Right lobe of liver (tissue), 6 donors: ENCODE measurements at regions not wholly inside any gene's neighbourhood (a gene's known extent, or its start where the extent isn't known, plus 50 kb on each side); places are given as distances from the start of the nearest gene placed in this dataset.

Experiments used
- ATAC-seq, 4 donors: fragments of 200-7000 bp; cut with Tn5 transposase; one replicate each; pipeline ENCODE4 v1.9.1; 2020; ENCODE audit warnings: mild to moderate bottlenecking in 4 of 4, moderate library complexity in 4 of 4
- DNase-seq, 3 donors: peaks; one replicate each; pipeline ENCODE4 v3.0.0-alpha.2; 2020
- H3K27ac ChIP-seq, 3 donors: fragments of 200-600 bp; one replicate each; pipeline ENCODE4 v1.8.0; 2022
- H3K27me3 ChIP-seq, 2 donors: fragments of 200-600 bp; one replicate each; pipeline ENCODE4 v1.8.0; 2022
- H3K36me3 ChIP-seq, 4 donors: fragments of 200-600 bp; sonication (generic) in 1 of 4; one replicate each; pipeline versions ENCODE4 v1.5.1 to v1.8.0; 2017 to 2022; ENCODE audit warnings: control low read depth in 1 of 4
- H3K4me1 ChIP-seq, 4 donors: fragments of 200-600 bp; sonication (generic) in 1 of 4; one replicate each; pipeline versions ENCODE4 v1.5.1 to v1.8.0; 2017 to 2022; ENCODE audit warnings: control low read depth in 1 of 4
- H3K4me3 ChIP-seq, 3 donors: fragments of 200-600 bp; one replicate each; pipeline ENCODE4 v1.8.0; 2022
- H3K9me3 ChIP-seq, 4 donors: fragments of 200-600 bp; sonication (generic) in 1 of 4; one replicate each; pipeline versions ENCODE4 v1.5.1 to v1.8.0; 2017 to 2022; ENCODE audit warnings: control low read depth in 1 of 4
- CTCF ChIP-seq, 4 donors: fragments of 200-600 bp in 3 of 4; fragments of 450-650 bp in 1 of 4; IDR thresholded peaks; one replicate each; pipeline versions ENCODE4 v1.5.1 to v1.8.0; 2016 to 2022; ENCODE audit warnings: antibody characterized with exemption in 4 of 4, mild to moderate bottlenecking in 2 of 4
- POLR2A ChIP-seq: fragments of 450-650 bp; IDR thresholded peaks from one replicate; pipeline ENCODE4 v1.6.1; 2017; ENCODE audit warnings: antibody characterized with exemption, mild to moderate bottlenecking
- WGBS: methylation state at CpG from one replicate; pipeline ENCODE4 v1.1.6; 2018; ENCODE audit warnings: low coverage, low lambda C conversion rate; ENCODE audit not compliant: insufficient coverage; ENCODE audit errors: missing lambda C conversion rate; 5-methylcytosine and 5-hydroxymethylcytosine counted together
- intact Hi-C, 2 donors: fragments of 100-400 bp; cut with DNase I; formaldehyde crosslinking; loops; one replicate each; pipeline versions ENCODE4 v1.11.2 to v1.14.1; 2022
- donor health status: DM: no; HTN: yes; CAD: no.
- donor health status: DM: no; HTN: no; CAD: no.
- donor health status: DM: no; HTN: no; CAD: no.
- donor health status: DM: no; HTN: yes; CAD: no.
- donor health status: DM: no; HTN: yes; CAD: no.

DNA sequence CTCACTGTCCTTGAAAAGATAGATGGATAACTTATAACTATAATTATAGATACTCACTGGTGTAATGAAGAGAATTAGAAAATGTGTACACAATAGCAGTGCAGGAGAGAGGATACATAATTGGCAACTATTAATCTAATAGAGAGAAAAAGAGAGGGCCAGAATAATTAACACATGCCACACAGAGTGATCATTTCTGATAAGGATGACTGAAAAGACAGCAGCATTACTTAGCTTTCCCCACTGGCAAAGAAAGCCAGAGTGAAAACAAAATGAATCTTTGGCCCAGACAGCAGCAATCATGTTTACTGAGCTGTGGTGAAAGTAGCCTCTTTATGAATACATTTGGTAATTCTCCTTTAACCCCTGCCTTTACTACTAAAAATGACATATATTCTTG, 493.3 kb upstream of the ROBO1 start:
- TF ChIP-seq CTCF (IDR thresholded peaks at IDR 0.05), result no peak
- no peak for TF ChIP-seq POLR2A
- Histone ChIP-seq H3K27ac (no peak overlapping the region), H3K4me1 (no peaks in the 10 kb centered on the region), H3K9me3 (no peaks in the 10 kb centered on the region), H3K4me3 (no peak overlapping the region), H3K27me3 (no peaks in the 10 kb centered on the region), H3K36me3 (no peaks in the 10 kb centered on the region)
- DNase-seq (no peak), ATAC-seq (no peak)
- intact Hi-C loops, result no loop called here

- Histone ChIP-seq H3K4me1 (no peaks in the 10 kb centered on the region), H3K27me3 (no peaks in the 10 kb centered on the region), H3K4me3 (no peak overlapping the region), H3K9me3 (no peaks in the 10 kb centered on the region), H3K27ac (no peak overlapping the region), H3K36me3 (no peaks in the 10 kb centered on the region)
- ATAC-seq, result no peak
- DNase-seq, result no peak
- intact Hi-C loops, result no loop called here
- 44% methylated on average over 4 of the region's 4 CpGs for WGBS
- TF ChIP-seq POLR2A (no peak), CTCF (IDR thresholded peaks at IDR 0.05) (no peak)
Observed at GRCh38 chr3:80259736-80260135, 491.9 kb upstream of the ROBO1 start.

GRCh38 chr3:80252113-80252512, 484.3 kb upstream of the ROBO1 start:
- TF ChIP-seq CTCF (IDR thresholded peaks at IDR 0.05) (no peak), POLR2A (no peak)
- intact Hi-C loops, result no loop called here
- Histone ChIP-seq H3K27me3 (no peaks in the 10 kb centered on the region), H3K9me3 (no peaks in the 10 kb centered on the region), H3K27ac (no peak overlapping the region), H3K4me3 (no peak overlapping the region), H3K4me1 (no peaks in the 10 kb centered on the region), H3K36me3 (no peaks in the 10 kb centered on the region)
- WGBS, result 94% methylated on average over 2 of the region's 2 CpGs
- no peak for DNase-seq
- no peak for ATAC-seq

DNA sequence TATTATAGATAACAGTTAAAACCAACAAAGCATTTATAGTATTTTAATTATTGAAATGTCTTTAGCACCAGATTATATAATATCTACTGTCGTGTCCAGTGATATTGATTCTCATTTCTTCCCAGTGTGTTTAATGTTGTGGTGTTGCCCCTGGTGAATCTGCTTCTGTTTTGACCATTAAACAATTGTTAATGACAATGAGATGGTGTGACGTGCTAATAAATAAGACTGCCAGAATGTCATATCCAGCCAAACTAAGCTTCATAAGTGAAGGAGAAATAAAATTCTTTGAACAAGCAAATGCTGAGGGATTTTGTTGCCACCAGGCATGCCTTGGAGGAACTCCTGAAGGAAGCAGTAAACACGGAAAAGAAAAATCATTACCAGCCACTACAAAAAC, 480.0 kb upstream of the ROBO1 start:
- intact Hi-C loops, result no loop called here
- WGBS, result 56% methylated on average over 3 of the region's 3 CpGs
- no peak for ATAC-seq
- no peak for DNase-seq
- TF ChIP-seq CTCF (IDR thresholded peaks at IDR 0.05), result no peak
- TF ChIP-seq POLR2A, result no peak
- Histone ChIP-seq H3K4me1 (no peaks in the 10 kb centered on the region), H3K4me3 (no peak overlapping the region), H3K36me3 (no peaks in the 10 kb centered on the region), H3K27ac (no peak overlapping the region), H3K9me3 (no peaks in the 10 kb centered on the region), H3K27me3 (no peaks in the 10 kb centered on the region)

GRCh38 chr3:80244390-80244789, 476.6 kb upstream of the ROBO1 start:
- Histone ChIP-seq H3K36me3 (no peaks in the 10 kb centered on the region), H3K27me3 (no peaks in the 10 kb centered on the region), H3K27ac (no peak overlapping the region), H3K4me1 (no peaks in the 10 kb centered on the region), H3K9me3 (no peaks in the 10 kb centered on the region), H3K4me3 (no peak overlapping the region)
- TF ChIP-seq CTCF (IDR thresholded peaks at IDR 0.05), result no peak
- no peak for TF ChIP-seq POLR2A
- ATAC-seq, result no peak
- intact Hi-C loops, result no loop called here
- 25% methylated on average over 6 of the region's 6 CpGs for WGBS
- DNase-seq, result no peak
